HEK293T (cell line): ENCODE measurements at regions not wholly inside any gene's neighbourhood (a gene's known extent, or its start where the extent isn't known, plus 50 kb on each side); places are given as distances from the start of the nearest gene placed in this dataset.

ENCODE experiments used
- ARNT ChIP-seq: fragments of 450-650 bp; IDR thresholded peaks from 2 replicates; pipeline ENCODE4 v1.6.1; 2017; ENCODE audit warnings: mild to moderate bottlenecking
- BHLHE40 ChIP-seq: fragments of 450-650 bp; IDR thresholded peaks from 2 replicates; pipeline ENCODE4 v1.6.1; 2016; ENCODE audit warnings: mild to moderate bottlenecking, moderate library complexity, borderline replicate concordance
- CTBP1 ChIP-seq: fragments of 450-650 bp; IDR thresholded peaks from 2 replicates; pipeline ENCODE4 v1.6.1; 2016; ENCODE audit warnings: borderline replicate concordance
- ELF4 ChIP-seq: fragments of 450-650 bp; IDR thresholded peaks from 2 replicates; pipeline ENCODE4 v1.6.1; 2017; ENCODE audit warnings: antibody characterized with exemption
- FOXK2 ChIP-seq: fragments of 450-650 bp; IDR thresholded peaks from 2 replicates; pipeline ENCODE4 v1.6.1; 2016; ENCODE audit warnings: mild to moderate bottlenecking
- FOXM1 ChIP-seq: fragments of 450-650 bp; IDR thresholded peaks from 2 replicates; pipeline ENCODE4 v1.6.1; 2017; ENCODE audit warnings: mild to moderate bottlenecking, borderline replicate concordance
- HDGF ChIP-seq: fragments of 450-650 bp; IDR thresholded peaks from 2 replicates; pipeline ENCODE4 v1.6.1; 2017; ENCODE audit warnings: antibody characterized with exemption, borderline replicate concordance
- L3MBTL2 ChIP-seq: fragments of 450-650 bp; conservative IDR thresholded peaks from 2 replicates; pipeline ENCODE4 v1.6.1; 2016; ENCODE audit warnings: mild to moderate bottlenecking
- LEF1 ChIP-seq: fragments of 450-650 bp; IDR thresholded peaks from 2 replicates; pipeline ENCODE4 v1.6.1; 2017; ENCODE audit warnings: mild to moderate bottlenecking, borderline replicate concordance
- NFRKB ChIP-seq: fragments of 450-650 bp; IDR thresholded peaks from 2 replicates; pipeline ENCODE4 v1.6.1; 2016; ENCODE audit warnings: mild to moderate bottlenecking, moderate library complexity
- PKNOX1 ChIP-seq: fragments of 450-650 bp; IDR thresholded peaks from 2 replicates; pipeline ENCODE4 v1.6.1; 2016
- SP1 ChIP-seq: fragments of 450-650 bp; IDR thresholded peaks from 2 replicates; pipeline ENCODE4 v1.6.1; 2017
- SUZ12 ChIP-seq: fragments of 450-650 bp; IDR thresholded peaks from 2 replicates; pipeline ENCODE4 v1.6.1; 2016; ENCODE audit warnings: mild to moderate bottlenecking
- TARDBP ChIP-seq: fragments of 450-650 bp; IDR thresholded peaks from 2 replicates; pipeline ENCODE4 v1.6.1; 2016

GRCh38 chr2:234852035-234852434, 99.8 kb upstream of the SH3BP4 start:
- TF ChIP-seq NFRKB (no peak), FOXM1 (no peak), BHLHE40 (no peak), LEF1 (no peak), PKNOX1 (no peak), L3MBTL2 (no peak), SUZ12 (no peak), FOXK2 (no peak), ELF4 (no peak), ARNT (no peak), CTBP1 (no peak), TARDBP (no peak), SP1 (no peak), HDGF (no peak)
